NCI-H2227 (cell line): ENCODE measurements at regions not wholly inside any gene's neighbourhood (a gene's known extent, or its start where the extent isn't known, plus 50 kb on each side); places are given as distances from the start of the nearest gene placed in this dataset.

Experiments
- DNase-seq: peaks from one replicate; lab custom pipeline; 2025; ENCODE audit not compliant: unreplicated experiment; lab: John Stamatoyannopoulos, UW

- DNase-seq, result no peak
These were observed 111.8 kb upstream of the ZNF438 start for GRCh38 chr10:31143331-31143935.

GRCh38 chr10:31145986-31146385 lies 114.3 kb upstream of the ZNF438 start:
- DNase-seq, result no peak

GRCh38 chr10:31146491-31147209 lies 115.0 kb upstream of the ZNF438 start:
- no peak for DNase-seq

- no peak for DNase-seq
These were observed 115.5 kb upstream of the ZNF438 start for GRCh38 chr10:31147210-31147608.

- no peak for DNase-seq
These were observed 117.3 kb upstream of the ZNF438 start for GRCh38 chr10:31148951-31149350.

- no peak for DNase-seq
These were observed 118.3 kb upstream of the ZNF438 start for GRCh38 chr10:31149835-31150512.

- DNase-seq, result no peak
These were observed 119.6 kb upstream of the ZNF438 start for GRCh38 chr10:31151301-31151700.

GRCh38 chr10:31152421-31153135 lies 120.9 kb upstream of the ZNF438 start:
- DNase-seq, result no peak

- no peak for DNase-seq
These were observed 121.5 kb upstream of the ZNF438 start for GRCh38 chr10:31153161-31153560.

- no peak for DNase-seq
These were observed 122.0 kb upstream of the ZNF438 start for GRCh38 chr10:31153692-31154091.

- DNase-seq, result no peak
These were observed 123.3 kb upstream of the ZNF438 start for GRCh38 chr10:31154996-31155395.

- DNase-seq, result peak; percentile 47
These were observed 125.7 kb upstream of the ZNF438 start for GRCh38 chr10:31157123-31158010.

- DNase-seq, result no peak
These were observed 126.5 kb upstream of the ZNF438 start for GRCh38 chr10:31158011-31158658.

GRCh38 chr10:31166606-31167005 lies 134.9 kb upstream of the ZNF438 start:
- no peak for DNase-seq

- no peak for DNase-seq
These were observed 139.0 kb upstream of the ZNF438 start for GRCh38 chr10:31170636-31171035.

GRCh38 chr10:31171402-31172083 lies 139.9 kb upstream of the ZNF438 start:
- no peak for DNase-seq

GRCh38 chr10:31172925-31173324 lies 141.3 kb upstream of the ZNF438 start:
- no peak for DNase-seq

- DNase-seq, result no peak
These were observed 142.1 kb upstream of the ZNF438 start for GRCh38 chr10:31173752-31174151.

- no peak for DNase-seq
These were observed 139.8 kb upstream of the ZEB1 start for GRCh38 chr10:31179091-31179680.
